Astrocyte of the cerebellum (primary cell): ENCODE measurements at regions not wholly inside any gene's neighbourhood (a gene's known extent, or its start where the extent isn't known, plus 50 kb on each side); places are given as distances from the start of the nearest gene placed in this dataset.

Source experiments
- DNase-seq: peaks from one replicate; pipeline ENCODE4 v3.0.0-alpha.2; 2011; ENCODE audit warnings: low read depth
- H3K4me3 ChIP-seq: 2 replicates; pipeline ENCODE4 v1.5.1; 2011; ENCODE audit warnings: mild to moderate bottlenecking, low read depth, low read length, moderate library complexity
- CTCF ChIP-seq: IDR thresholded peaks from 2 replicates; pipeline ENCODE4 v1.5.1; 2012; ENCODE audit warnings: low read length, low read depth, moderate library complexity, mild to moderate bottlenecking; ENCODE audit errors: missing control alignments
- in situ Hi-C: cut with HindIII; loops from 2 replicates; pipeline ENCODE4 v1.10.0; 2017; ENCODE audit warnings: low sequenced_read_pairs

GRCh38 chr18:41320100-41320499 lies 634.9 kb upstream of the PIK3C3 start:
- no peak for TF ChIP-seq CTCF
- no peak for DNase-seq
- in situ Hi-C loops = no loop called here
- H3K4me3 ChIP-seq = no peak overlapping the region

- no peak for DNase-seq
- no peak for TF ChIP-seq CTCF
- no peak overlapping the region for H3K4me3 ChIP-seq
- in situ Hi-C loops = no loop called here
Measured at GRCh38 chr18:41315134-41315533, 639.9 kb upstream of the PIK3C3 start.

- no peak overlapping the region for H3K4me3 ChIP-seq
- TF ChIP-seq CTCF = no peak
- in situ Hi-C loops = no loop called here
- no peak for DNase-seq
Measured at GRCh38 chr18:41311571-41312547, 643.2 kb upstream of the PIK3C3 start.

- no peak for TF ChIP-seq CTCF
- H3K4me3 ChIP-seq = no peak overlapping the region
- DNase-seq = no peak
- in situ Hi-C loops = no loop called here
Measured at GRCh38 chr18:41297740-41298139, 657.3 kb upstream of the PIK3C3 start.

GRCh38 chr18:41269294-41269693 lies 685.7 kb upstream of the PIK3C3 start:
- H3K4me3 ChIP-seq = no peak overlapping the region
- DNase-seq = no peak
- no peak for TF ChIP-seq CTCF
- in situ Hi-C loops = no loop called here

- H3K4me3 ChIP-seq = no peak overlapping the region
- no peak for TF ChIP-seq CTCF
- DNase-seq = no peak
- in situ Hi-C loops = no loop called here
Measured at GRCh38 chr18:41268271-41268670, 686.8 kb upstream of the PIK3C3 start.
